ENCODE measurements at regions not wholly inside any gene's neighbourhood (a gene's known extent, or its start where the extent isn't known, plus 50 kb on each side); places are given as distances from the start of the nearest gene placed in this dataset.

GRCh38 chr2:221111739-221112138 is 460.4 kb downstream of the EPHA4 start:
- TF ChIP-seq TAF1 (IDR thresholded peaks at IDR 0.05; ENCODE audit: low read depth) (no peak), RAD21 (conservative IDR thresholded peaks at IDR 0.05) (no peak), EP300 (conservative IDR thresholded peaks at IDR 0.05; ENCODE audit: poor library complexity, severe bottlenecking) (no peak), EZH2 (IDR thresholded peaks at IDR 0.05; ENCODE audit: borderline replicate concordance, insufficient read depth, low read length, poor library complexity, severe bottlenecking) (no peak), POLR2AphosphoS5 (IDR thresholded peaks at IDR 0.05) (no peak), MXI1 (conservative IDR thresholded peaks at IDR 0.05; ENCODE audit: poor library complexity, severe bottlenecking) (no peak), SMC3 (conservative IDR thresholded peaks at IDR 0.05; ENCODE audit: poor library complexity) (no peak), CTCF (IDR thresholded peaks at IDR 0.05; ENCODE audit: poor library complexity, severe bottlenecking) (no peak), REST (IDR thresholded peaks at IDR 0.05; ENCODE audit: borderline replicate concordance) (no peak)
- Histone ChIP-seq H3K9me2 (ENCODE audit: insufficient read depth, low read length) (no peaks in the 10 kb centered on the region), H3K4me3 (ENCODE audit: low read length) (no peak overlapping the region), H2AFZ (ENCODE audit: low read depth, low read length) (no peak overlapping the region), H3K9ac (ENCODE audit: low read length) (no peak overlapping the region), H4K20me1 (ENCODE audit: insufficient read depth) (no peaks in the 10 kb centered on the region), H3F3A (ENCODE audit: insufficient read depth, low read length, poor library complexity, severe bottlenecking) (no peaks in the 10 kb centered on the region), H3K4me2 (ENCODE audit: low read length) (no peak overlapping the region), H3K27ac (ENCODE audit: low read length) (no peak overlapping the region), H3K9me3 (ENCODE audit: low read length) (no peaks in the 10 kb centered on the region), H3K36me3 (ENCODE audit: insufficient read depth, low read length) (no peaks in the 10 kb centered on the region), H3K79me2 (replicated peaks; ENCODE audit: insufficient read depth, low read length) (no peaks in the 10 kb centered on the region), H3K27me3 (ENCODE audit: insufficient read depth, low read depth, low read length) (no peaks in the 10 kb centered on the region)

DNA sequence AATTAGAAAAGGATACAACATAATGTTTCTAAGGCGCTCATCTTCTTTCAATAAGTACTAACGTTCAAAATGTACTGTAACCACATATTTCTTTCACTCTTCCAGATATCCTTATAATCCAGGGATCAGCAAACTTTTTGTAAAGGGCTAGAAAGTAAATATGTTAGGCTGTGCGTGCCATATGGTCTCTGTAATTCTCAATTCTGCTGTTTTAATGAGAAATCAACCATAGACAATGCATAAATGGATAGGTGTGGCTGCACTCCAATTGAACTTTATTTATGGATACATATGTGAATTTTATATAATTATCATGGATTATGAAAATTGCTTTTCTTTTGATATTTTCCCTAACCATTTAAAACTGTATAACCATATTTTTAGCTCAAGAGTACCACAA is 459.4 kb downstream of the EPHA4 start:
- Histone ChIP-seq H3K79me2 (replicated peaks; ENCODE audit: insufficient read depth, low read length) (no peaks in the 10 kb centered on the region), H3F3A (ENCODE audit: insufficient read depth, low read length, poor library complexity, severe bottlenecking) (no peaks in the 10 kb centered on the region), H3K27me3 (ENCODE audit: insufficient read depth, low read depth, low read length) (no peaks in the 10 kb centered on the region), H3K27ac (ENCODE audit: low read length) (no peak overlapping the region), H3K9me3 (ENCODE audit: low read length) (no peaks in the 10 kb centered on the region), H4K20me1 (ENCODE audit: insufficient read depth) (no peaks in the 10 kb centered on the region), H2AFZ (ENCODE audit: low read depth, low read length) (no peak overlapping the region), H3K9me2 (ENCODE audit: insufficient read depth, low read length) (no peaks in the 10 kb centered on the region), H3K4me2 (ENCODE audit: low read length) (no peak overlapping the region), H3K4me3 (ENCODE audit: low read length) (no peak overlapping the region), H3K36me3 (ENCODE audit: insufficient read depth, low read length) (no peaks in the 10 kb centered on the region), H3K9ac (ENCODE audit: low read length) (no peak overlapping the region)
- TF ChIP-seq REST (IDR thresholded peaks at IDR 0.05; ENCODE audit: borderline replicate concordance) (no peak), MXI1 (conservative IDR thresholded peaks at IDR 0.05; ENCODE audit: poor library complexity, severe bottlenecking) (no peak), SMC3 (conservative IDR thresholded peaks at IDR 0.05; ENCODE audit: poor library complexity) (no peak), CTCF (IDR thresholded peaks at IDR 0.05; ENCODE audit: poor library complexity, severe bottlenecking) (no peak), TAF1 (IDR thresholded peaks at IDR 0.05; ENCODE audit: low read depth) (no peak), EZH2 (IDR thresholded peaks at IDR 0.05; ENCODE audit: borderline replicate concordance, insufficient read depth, low read length, poor library complexity, severe bottlenecking) (no peak), POLR2AphosphoS5 (IDR thresholded peaks at IDR 0.05) (no peak), RAD21 (conservative IDR thresholded peaks at IDR 0.05) (no peak), EP300 (conservative IDR thresholded peaks at IDR 0.05; ENCODE audit: poor library complexity, severe bottlenecking) (no peak)
